Esophagus muscularis mucosa (tissue), 4 donors: ENCODE measurements at regions not wholly inside any gene's neighbourhood (a gene's known extent, or its start where the extent isn't known, plus 50 kb on each side); places are given as distances from the start of the nearest gene placed in this dataset.

ENCODE experiments used
- DNase-seq: peaks from one replicate; pipeline ENCODE4 v3.0.0-alpha.2; 2017; ENCODE audit errors: extremely low spot score
- H3K27ac ChIP-seq, 4 donors: fragments of 200-600 bp; sonication (generic); replicated peaks in 1 of 4; 1 replicate in 3 of 4; 2 replicates in 1 of 4; pipeline ENCODE4 v1.5.1; 2016 to 2019; ENCODE audit warnings: mild to moderate bottlenecking in 1 of 4
- H3K27me3 ChIP-seq, 4 donors: fragments of 200-600 bp; sonication (generic); one replicate each; pipeline versions ENCODE4 v1.5.1 to v1.6.0; 2016 to 2019
- H3K36me3 ChIP-seq, 4 donors: fragments of 200-600 bp; sonication (generic); one replicate each; pipeline ENCODE4 v1.5.1; 2016 to 2019
- H3K4me1 ChIP-seq, 4 donors: fragments of 200-600 bp; sonication (generic); one replicate each; pipeline ENCODE4 v1.5.1; 2016 to 2019
- H3K4me3 ChIP-seq, 4 donors: fragments of 200-600 bp; sonication (generic); 1 replicate in 2 of 4; 2 replicates in 2 of 4; pipeline ENCODE4 v1.5.1; 2016 to 2019; ENCODE audit warnings: mild to moderate bottlenecking in 4 of 4, moderate library complexity in 1 of 4
- H3K9me3 ChIP-seq, 4 donors: fragments of 200-600 bp; sonication (generic); 1 replicate in 3 of 4; 2 replicates in 1 of 4; pipeline ENCODE4 v1.5.1; 2016 to 2019
- EP300 ChIP-seq: sonication (generic); formaldehyde crosslinking; IDR thresholded peaks from one replicate; pipeline ENCODE4 v1.6.1; 2017; ENCODE audit warnings: antibody characterized with exemption
- POLR2A ChIP-seq: fragments of 450-650 bp; IDR thresholded peaks from one replicate; pipeline ENCODE4 v1.6.1; 2017; ENCODE audit warnings: antibody characterized with exemption, moderate library complexity, mild to moderate bottlenecking, low read depth
- POLR2AphosphoS5 ChIP-seq, 2 donors: sonication (generic); formaldehyde crosslinking; IDR thresholded peaks; one replicate each; pipeline ENCODE4 v1.6.1; 2017; ENCODE audit warnings: antibody characterized with exemption in 2 of 2
- WGBS: methylation state at CpG from one replicate; pipeline ENCODE4 v1.1.5; 2018; 5-methylcytosine and 5-hydroxymethylcytosine counted together
- intact Hi-C: fragments of 100-400 bp; cut with DNase I; formaldehyde crosslinking; loops from one replicate; pipeline ENCODE4 v1.15.1; 2023
- TF ChIP-seq, protein P1 (sequence below), 3 experiments: fragments of 200-600 bp in 2 of 3; fragments of 450-650 bp in 1 of 3; sonication (generic) in 2 of 3; IDR thresholded peaks; one replicate each; pipeline ENCODE4 v1.5.1; 2017 to 2019; ENCODE audit warnings: antibody characterized with exemption in 3 of 3, mild to moderate bottlenecking in 2 of 3, moderate library complexity in 1 of 3

DNA sequence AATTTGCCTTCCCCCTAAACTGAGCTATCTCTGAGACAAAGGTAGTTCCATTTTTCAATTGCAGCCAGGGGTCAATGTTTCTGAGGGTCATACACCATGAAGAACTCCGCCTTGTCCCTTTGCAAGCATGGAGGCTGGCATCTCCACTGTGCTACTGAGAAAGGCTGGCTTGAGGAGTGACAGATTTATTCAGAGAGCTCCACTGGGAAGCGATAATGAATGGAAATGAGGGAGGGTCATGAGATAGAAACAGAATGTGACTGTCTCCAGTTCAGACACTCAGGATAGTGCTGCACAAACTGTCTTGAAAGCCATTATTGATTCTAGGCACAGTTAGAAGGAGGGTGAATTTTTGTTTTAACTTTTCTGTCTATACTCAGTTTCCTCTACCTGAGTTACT, 197.5 kb downstream of the ZNF326 start:
- Histone ChIP-seq H3K27ac (no peak overlapping the region), H3K27me3 (peaks cover 0 to 14% (median 0%) of the 10 kb centered on the region in 4 donors), H3K9me3 (no peaks in the 10 kb centered on the region), H3K4me1 (no peaks in the 10 kb centered on the region), H3K4me3 (no peak overlapping the region), H3K36me3 (no peaks in the 10 kb centered on the region)
- intact Hi-C loops = no loop called here
- WGBS = 84% methylated on average over 2 of the region's 2 CpGs
- TF ChIP-seq EP300 (no peak), POLR2A (no peak), POLR2AphosphoS5 (IDR thresholded peaks at IDR 0.05) (no peak)
- TF ChIP-seq, protein P1, sequence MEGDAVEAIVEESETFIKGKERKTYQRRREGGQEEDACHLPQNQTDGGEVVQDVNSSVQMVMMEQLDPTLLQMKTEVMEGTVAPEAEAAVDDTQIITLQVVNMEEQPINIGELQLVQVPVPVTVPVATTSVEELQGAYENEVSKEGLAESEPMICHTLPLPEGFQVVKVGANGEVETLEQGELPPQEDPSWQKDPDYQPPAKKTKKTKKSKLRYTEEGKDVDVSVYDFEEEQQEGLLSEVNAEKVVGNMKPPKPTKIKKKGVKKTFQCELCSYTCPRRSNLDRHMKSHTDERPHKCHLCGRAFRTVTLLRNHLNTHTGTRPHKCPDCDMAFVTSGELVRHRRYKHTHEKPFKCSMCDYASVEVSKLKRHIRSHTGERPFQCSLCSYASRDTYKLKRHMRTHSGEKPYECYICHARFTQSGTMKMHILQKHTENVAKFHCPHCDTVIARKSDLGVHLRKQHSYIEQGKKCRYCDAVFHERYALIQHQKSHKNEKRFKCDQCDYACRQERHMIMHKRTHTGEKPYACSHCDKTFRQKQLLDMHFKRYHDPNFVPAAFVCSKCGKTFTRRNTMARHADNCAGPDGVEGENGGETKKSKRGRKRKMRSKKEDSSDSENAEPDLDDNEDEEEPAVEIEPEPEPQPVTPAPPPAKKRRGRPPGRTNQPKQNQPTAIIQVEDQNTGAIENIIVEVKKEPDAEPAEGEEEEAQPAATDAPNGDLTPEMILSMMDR (IDR thresholded peaks at IDR 0.05) = no peak
- no peak for DNase-seq

DNA sequence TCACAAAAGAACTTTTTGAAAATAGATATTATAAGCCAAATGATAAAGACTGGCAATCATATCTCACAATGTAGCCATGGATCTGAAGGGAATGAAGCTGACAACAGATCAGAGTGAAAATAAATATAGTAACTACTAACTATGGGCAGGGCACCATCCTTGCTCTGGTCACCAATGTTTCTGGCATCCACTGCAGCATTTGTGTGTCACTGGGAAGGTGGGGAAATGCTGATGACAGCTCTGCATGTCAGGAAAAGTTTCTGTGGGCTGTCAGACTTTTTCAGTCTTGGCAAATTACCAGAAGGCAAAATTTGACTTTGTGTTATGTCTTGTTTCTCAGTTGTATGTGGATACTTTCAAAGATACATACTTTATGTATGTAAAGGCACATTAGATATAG, 195.6 kb downstream of the ZNF326 start:
- Histone ChIP-seq H3K4me1 (no peaks in the 10 kb centered on the region), H3K4me3 (no peak overlapping the region), H3K36me3 (no peaks in the 10 kb centered on the region), H3K27me3 (peaks cover 0 to 9% (median 0%) of the 10 kb centered on the region in 4 donors), H3K27ac (no peak overlapping the region), H3K9me3 (no peaks in the 10 kb centered on the region)
- TF ChIP-seq POLR2AphosphoS5 (IDR thresholded peaks at IDR 0.05) (no peak), POLR2A (no peak), EP300 (no peak)
- TF ChIP-seq, protein P1 (IDR thresholded peaks at IDR 0.05) = no peak
- intact Hi-C loops = no loop called here
- no peak for DNase-seq

DNA sequence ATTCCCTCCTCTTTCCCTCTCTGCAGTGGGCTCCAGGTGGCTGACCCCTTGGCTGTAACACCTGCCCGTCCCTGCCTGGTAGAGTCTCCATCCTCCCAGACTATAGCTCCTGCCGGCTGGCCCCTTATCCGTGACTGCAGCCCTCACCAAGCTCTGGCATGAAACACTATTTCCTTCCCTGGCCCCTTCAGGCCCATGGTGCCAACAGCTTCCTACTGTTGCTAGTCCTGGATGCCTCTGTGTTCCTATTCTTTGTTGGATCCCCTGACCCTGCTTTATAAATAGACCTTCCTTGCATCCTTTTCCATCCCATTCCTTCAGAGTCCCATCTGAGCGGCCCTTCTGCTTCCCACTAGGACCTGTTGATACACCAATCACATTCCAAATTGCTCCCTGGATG, 195.0 kb downstream of the ZNF326 start:
- TF ChIP-seq, protein P1 (IDR thresholded peaks at IDR 0.05) = no peak
- no peak for TF ChIP-seq POLR2A
- TF ChIP-seq EP300 = no peak
- no peak for TF ChIP-seq POLR2AphosphoS5 (IDR thresholded peaks at IDR 0.05)
- no peaks in the 10 kb centered on the region for H3K9me3 ChIP-seq
- H3K27me3 ChIP-seq = peaks cover 0 to 9% (median 0%) of the 10 kb centered on the region in 4 donors
- H3K27ac ChIP-seq = no peak overlapping the region
- peak; percentile 72 for DNase-seq
- intact Hi-C loops = no loop called here
- WGBS = 64% methylated on average over 4 of the region's 4 CpGs
- H3K4me3 ChIP-seq = no peak overlapping the region
- no peaks in the 10 kb centered on the region for H3K36me3 ChIP-seq
- no peaks in the 10 kb centered on the region for H3K4me1 ChIP-seq

DNA sequence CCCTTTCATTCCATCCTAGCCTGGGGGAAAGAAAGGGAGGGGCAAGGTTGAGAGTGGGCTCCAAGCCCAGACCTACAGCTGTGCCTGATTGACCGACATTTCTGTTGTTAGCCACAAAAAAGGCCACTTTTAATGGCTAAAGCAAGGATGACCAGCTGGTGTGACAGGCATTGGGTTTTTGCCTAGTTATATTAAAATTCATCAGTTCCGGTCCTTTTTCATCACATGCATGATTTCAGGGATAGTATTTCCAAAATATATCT, 192.3 kb downstream of the ZNF326 start:
- Histone ChIP-seq H3K4me3 (no peak overlapping the region), H3K36me3 (no peaks in the 10 kb centered on the region), H3K9me3 (no peaks in the 10 kb centered on the region), H3K27me3 (peaks cover 0 to 7% (median 0%) of the 10 kb centered on the region in 4 donors), H3K27ac (no peak overlapping the region), H3K4me1 (no peaks in the 10 kb centered on the region)
- 61% methylated on average over 2 of the region's 2 CpGs for WGBS
- TF ChIP-seq, protein P1 (IDR thresholded peaks at IDR 0.05) = no peak
- TF ChIP-seq POLR2AphosphoS5 (IDR thresholded peaks at IDR 0.05) = no peak
- no peak for TF ChIP-seq POLR2A
- no peak for TF ChIP-seq EP300
- DNase-seq = no peak
- intact Hi-C loops = no loop called here

DNA sequence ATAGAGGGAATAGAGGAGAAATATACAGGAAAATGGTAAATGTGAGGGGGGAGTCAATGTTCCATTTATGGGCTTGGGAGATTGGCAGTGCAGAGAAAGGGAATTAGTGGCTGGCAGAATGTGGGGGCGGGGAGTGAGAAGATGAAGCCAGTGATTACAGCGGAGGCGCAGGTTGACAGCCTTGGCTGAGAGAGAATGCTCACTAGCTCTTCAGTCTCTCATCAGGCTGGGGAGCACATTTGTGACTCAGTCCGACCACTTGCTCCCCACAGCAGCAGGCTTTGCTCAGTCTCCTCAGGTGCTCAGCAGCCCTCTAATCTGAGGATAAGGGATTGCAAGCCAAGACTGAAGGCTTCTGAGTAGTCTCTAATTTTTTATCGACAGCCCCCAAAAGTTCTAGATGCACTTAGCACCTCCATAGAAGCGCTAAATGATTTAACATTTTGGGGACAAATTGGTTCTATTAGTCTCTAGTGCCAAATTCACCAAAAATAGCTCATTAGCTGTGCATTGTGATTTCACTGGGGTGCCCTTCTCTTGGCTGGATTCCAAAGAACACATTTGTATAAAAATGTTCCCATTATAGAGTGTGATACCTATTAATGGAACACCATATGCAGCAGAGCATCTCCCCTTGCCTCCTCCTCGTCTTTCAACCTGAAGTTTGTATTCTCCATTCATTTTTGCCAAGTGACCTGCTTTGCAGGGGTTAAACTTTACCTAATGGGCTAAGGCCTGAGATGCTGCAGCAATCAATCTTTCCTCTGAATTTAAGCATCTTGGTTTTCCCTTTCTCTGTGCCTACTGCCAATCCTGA, 191.8 kb downstream of the ZNF326 start:
- no peaks in the 10 kb centered on the region for H3K36me3 ChIP-seq
- WGBS = 59% methylated on average over 7 of the region's 7 CpGs
- no peaks in the 10 kb centered on the region for H3K9me3 ChIP-seq
- TF ChIP-seq EP300 = no peak
- no peak for TF ChIP-seq POLR2A
- TF ChIP-seq POLR2AphosphoS5 (IDR thresholded peaks at IDR 0.05) = no peak
- TF ChIP-seq, protein P1 (IDR thresholded peaks at IDR 0.05) = no peak
- DNase-seq = peak; percentile 74
- H3K27ac ChIP-seq = no peak overlapping the region
- H3K27me3 ChIP-seq = peaks cover 0 to 3% (median 0%) of the 10 kb centered on the region in 4 donors
- intact Hi-C loops = no loop called here
- H3K4me1 ChIP-seq = no peaks in the 10 kb centered on the region
- no peak overlapping the region for H3K4me3 ChIP-seq
